ENCODE measurements at regions not wholly inside any gene's neighbourhood (a gene's known extent, or its start where the extent isn't known, plus 50 kb on each side); places are given as distances from the start of the nearest gene placed in this dataset.
"Not testable (repeated sequence)": the region's sequence is repeated elsewhere in the genome, so short reads cannot be mapped to it uniquely, and the experiment has no call there.

DNA sequence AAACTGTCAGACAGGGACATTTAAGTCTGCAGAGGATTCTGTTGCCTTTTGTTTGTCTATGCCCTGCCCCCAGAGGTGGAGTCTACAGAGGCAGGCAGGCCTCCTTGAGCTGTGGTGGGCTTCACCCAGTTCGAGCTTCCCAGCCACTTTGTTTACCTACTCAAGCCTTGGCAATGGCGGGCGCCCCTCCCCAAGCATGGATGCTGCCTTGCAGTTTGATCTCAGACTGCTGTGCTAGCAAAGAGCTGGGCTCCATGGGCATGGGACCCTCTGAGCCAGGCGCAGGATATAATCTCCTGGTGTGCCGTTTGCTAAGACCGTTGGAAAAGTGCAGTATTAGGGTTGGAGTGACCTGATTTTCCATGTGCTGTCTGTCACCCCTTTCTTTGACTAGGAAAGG is 734.9 kb downstream of the TENT5A start:
- TF ChIP-seq, protein P1, sequence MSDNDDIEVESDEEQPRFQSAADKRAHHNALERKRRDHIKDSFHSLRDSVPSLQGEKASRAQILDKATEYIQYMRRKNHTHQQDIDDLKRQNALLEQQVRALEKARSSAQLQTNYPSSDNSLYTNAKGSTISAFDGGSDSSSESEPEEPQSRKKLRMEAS (IDR thresholded peaks at IDR 0.05) = not testable (repeated sequence)
- TF ChIP-seq EGR1 (IDR thresholded peaks at IDR 0.05; ENCODE audit: low read depth in 2 of 2); RXRA (IDR thresholded peaks at IDR 0.05); GABPA (IDR thresholded peaks at IDR 0.05 in 1 of 2, conservative IDR thresholded peaks at IDR 0.05 in 1 of 2); YY1 (IDR thresholded peaks at IDR 0.05): not testable (repeated sequence)
- TF ChIP-seq, protein P2, sequence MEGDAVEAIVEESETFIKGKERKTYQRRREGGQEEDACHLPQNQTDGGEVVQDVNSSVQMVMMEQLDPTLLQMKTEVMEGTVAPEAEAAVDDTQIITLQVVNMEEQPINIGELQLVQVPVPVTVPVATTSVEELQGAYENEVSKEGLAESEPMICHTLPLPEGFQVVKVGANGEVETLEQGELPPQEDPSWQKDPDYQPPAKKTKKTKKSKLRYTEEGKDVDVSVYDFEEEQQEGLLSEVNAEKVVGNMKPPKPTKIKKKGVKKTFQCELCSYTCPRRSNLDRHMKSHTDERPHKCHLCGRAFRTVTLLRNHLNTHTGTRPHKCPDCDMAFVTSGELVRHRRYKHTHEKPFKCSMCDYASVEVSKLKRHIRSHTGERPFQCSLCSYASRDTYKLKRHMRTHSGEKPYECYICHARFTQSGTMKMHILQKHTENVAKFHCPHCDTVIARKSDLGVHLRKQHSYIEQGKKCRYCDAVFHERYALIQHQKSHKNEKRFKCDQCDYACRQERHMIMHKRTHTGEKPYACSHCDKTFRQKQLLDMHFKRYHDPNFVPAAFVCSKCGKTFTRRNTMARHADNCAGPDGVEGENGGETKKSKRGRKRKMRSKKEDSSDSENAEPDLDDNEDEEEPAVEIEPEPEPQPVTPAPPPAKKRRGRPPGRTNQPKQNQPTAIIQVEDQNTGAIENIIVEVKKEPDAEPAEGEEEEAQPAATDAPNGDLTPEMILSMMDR (IDR thresholded peaks at IDR 0.05; ENCODE audit: low read depth, low read length, missing input control) = not testable (repeated sequence)
- TF ChIP-seq, protein P3, sequence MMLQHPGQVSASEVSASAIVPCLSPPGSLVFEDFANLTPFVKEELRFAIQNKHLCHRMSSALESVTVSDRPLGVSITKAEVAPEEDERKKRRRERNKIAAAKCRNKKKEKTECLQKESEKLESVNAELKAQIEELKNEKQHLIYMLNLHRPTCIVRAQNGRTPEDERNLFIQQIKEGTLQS (IDR thresholded peaks at IDR 0.05) = not testable (repeated sequence)
- TF ChIP-seq, protein P4, sequence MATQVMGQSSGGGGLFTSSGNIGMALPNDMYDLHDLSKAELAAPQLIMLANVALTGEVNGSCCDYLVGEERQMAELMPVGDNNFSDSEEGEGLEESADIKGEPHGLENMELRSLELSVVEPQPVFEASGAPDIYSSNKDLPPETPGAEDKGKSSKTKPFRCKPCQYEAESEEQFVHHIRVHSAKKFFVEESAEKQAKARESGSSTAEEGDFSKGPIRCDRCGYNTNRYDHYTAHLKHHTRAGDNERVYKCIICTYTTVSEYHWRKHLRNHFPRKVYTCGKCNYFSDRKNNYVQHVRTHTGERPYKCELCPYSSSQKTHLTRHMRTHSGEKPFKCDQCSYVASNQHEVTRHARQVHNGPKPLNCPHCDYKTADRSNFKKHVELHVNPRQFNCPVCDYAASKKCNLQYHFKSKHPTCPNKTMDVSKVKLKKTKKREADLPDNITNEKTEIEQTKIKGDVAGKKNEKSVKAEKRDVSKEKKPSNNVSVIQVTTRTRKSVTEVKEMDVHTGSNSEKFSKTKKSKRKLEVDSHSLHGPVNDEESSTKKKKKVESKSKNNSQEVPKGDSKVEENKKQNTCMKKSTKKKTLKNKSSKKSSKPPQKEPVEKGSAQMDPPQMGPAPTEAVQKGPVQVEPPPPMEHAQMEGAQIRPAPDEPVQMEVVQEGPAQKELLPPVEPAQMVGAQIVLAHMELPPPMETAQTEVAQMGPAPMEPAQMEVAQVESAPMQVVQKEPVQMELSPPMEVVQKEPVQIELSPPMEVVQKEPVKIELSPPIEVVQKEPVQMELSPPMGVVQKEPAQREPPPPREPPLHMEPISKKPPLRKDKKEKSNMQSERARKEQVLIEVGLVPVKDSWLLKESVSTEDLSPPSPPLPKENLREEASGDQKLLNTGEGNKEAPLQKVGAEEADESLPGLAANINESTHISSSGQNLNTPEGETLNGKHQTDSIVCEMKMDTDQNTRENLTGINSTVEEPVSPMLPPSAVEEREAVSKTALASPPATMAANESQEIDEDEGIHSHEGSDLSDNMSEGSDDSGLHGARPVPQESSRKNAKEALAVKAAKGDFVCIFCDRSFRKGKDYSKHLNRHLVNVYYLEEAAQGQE (IDR thresholded peaks at IDR 0.05) = not testable (repeated sequence)
